DND-41 (cell line): ENCODE measurements at regions not wholly inside any gene's neighbourhood (a gene's known extent, or its start where the extent isn't known, plus 50 kb on each side); places are given as distances from the start of the nearest gene placed in this dataset.

Experiments
- CTCF ChIP-seq: IDR thresholded peaks from 2 replicates; pipeline ENCODE4 v1.5.1; 2012; ENCODE audit warnings: borderline replicate concordance, low read length, moderate library complexity, mild to moderate bottlenecking; ENCODE audit not compliant: poor library complexity, severe bottlenecking; ENCODE audit errors: extremely low read depth
- EZH2 ChIP-seq: IDR thresholded peaks from 3 replicates; pipeline ENCODE4 v1.6.1; 2012; ENCODE audit warnings: borderline replicate concordance, low read depth, mild to moderate bottlenecking, moderate library complexity, low read length, inconsistent platforms; ENCODE audit not compliant: severe bottlenecking

- TF ChIP-seq CTCF (no peak), EZH2 (no peak)
Measured at GRCh38 chr2:204033611-204034495, 97.3 kb downstream of the ICOS start.
